HEK293 (cell line): ENCODE measurements at regions not wholly inside any gene's neighbourhood (a gene's known extent, or its start where the extent isn't known, plus 50 kb on each side); places are given as distances from the start of the nearest gene placed in this dataset.

Source experiments
- CTCF ChIA-PET: fragments of 350-600 bp; formaldehyde crosslinking; extraction: SDS; loops from one replicate; lab custom pipeline; 2021; ENCODE audit warnings: antibody characterized with exemption; lab: Yijun Ruan, JAX
- POLR2A ChIA-PET: fragments of 300-600 bp; formaldehyde crosslinking; extraction: SDS; loops from one replicate; lab custom pipeline; 2020; ENCODE audit warnings: antibody characterized with exemption, inconsistent platforms; lab: Yijun Ruan, JAX
- H3K27ac ChIP-seq: fragments of 200-500 bp; sonication (Bioruptor generic); 2 replicates; pipeline ENCODE4 v1.5.1; 2014; ENCODE audit warnings: low read depth, low read length, control low read depth, inconsistent platforms; ENCODE audit errors: extremely low read depth
- H3K36me3 ChIP-seq, 2 experiments: fragments of 200-500 bp in 1 of 2; sonication (Bioruptor generic) in 1 of 2; 1 replicate in 1 of 2; 2 replicates in 1 of 2; pipeline ENCODE4 v1.5.1; 2014 to 2017; ENCODE audit warnings: inconsistent platforms in 2 of 2, low read length in 2 of 2; ENCODE audit not compliant: control insufficient read depth in 2 of 2, insufficient read depth in 1 of 2
- H3K4me1 ChIP-seq: fragments of 200-500 bp; sonication (Bioruptor generic); 2 replicates; pipeline ENCODE4 v1.5.1; 2014; ENCODE audit warnings: mild to moderate bottlenecking, low read length, inconsistent platforms; ENCODE audit not compliant: control insufficient read depth, insufficient read depth
- H3K4me3 ChIP-seq: 2 replicates; pipeline ENCODE4 v1.5.1; 2011; ENCODE audit warnings: low read depth, mild to moderate bottlenecking, control low read depth, low read length, moderate library complexity
- H3K9me3 ChIP-seq: fragments of 200-500 bp; sonication (Bioruptor generic); 2 replicates; pipeline ENCODE4 v1.5.1; 2014; ENCODE audit warnings: low read depth, low read length, inconsistent platforms; ENCODE audit not compliant: control insufficient read depth, insufficient read depth
- ELK4 ChIP-seq: IDR thresholded peaks from 2 replicates; pipeline ENCODE4 v1.6.1; 2011; ENCODE audit warnings: mild to moderate bottlenecking, low read depth, low read length, borderline replicate concordance
- INSM2 ChIP-seq: fragments of 450-650 bp; formaldehyde crosslinking; IDR thresholded peaks from 2 replicates; pipeline ENCODE4 v1.5.1; 2016; ENCODE audit warnings: missing biosample characterization, missing genetic modification characterization
- KLF7 ChIP-seq: fragments of 450-650 bp; formaldehyde crosslinking; IDR thresholded peaks from 2 replicates; pipeline ENCODE4 v1.5.1; 2016; ENCODE audit warnings: missing biosample characterization, missing genetic modification characterization, borderline replicate concordance
- RBAK ChIP-seq: fragments of 450-650 bp; formaldehyde crosslinking; IDR thresholded peaks from 2 replicates; pipeline ENCODE4 v1.5.1; 2016; ENCODE audit warnings: missing biosample characterization, missing genetic modification characterization
- REST ChIP-seq: fragments of 450-650 bp; formaldehyde crosslinking; IDR thresholded peaks from 2 replicates; pipeline ENCODE4 v1.5.1; 2016; ENCODE audit warnings: missing biosample characterization, missing genetic modification characterization
- SP7 ChIP-seq: fragments of 450-650 bp; formaldehyde crosslinking; IDR thresholded peaks from 2 replicates; pipeline ENCODE4 v1.5.1; 2016; ENCODE audit warnings: missing biosample characterization, missing genetic modification characterization
- YY1 ChIP-seq: fragments of 450-650 bp; formaldehyde crosslinking; IDR thresholded peaks from 2 replicates; pipeline ENCODE4 v1.5.1; 2018; ENCODE audit warnings: missing biosample characterization, missing genetic modification characterization
- ZBTB6 ChIP-seq: fragments of 450-650 bp; formaldehyde crosslinking; IDR thresholded peaks from 2 replicates; pipeline ENCODE4 v1.5.1; 2017; ENCODE audit warnings: missing biosample characterization, missing genetic modification characterization
- ZBTB8A ChIP-seq: fragments of 450-650 bp; formaldehyde crosslinking; IDR thresholded peaks from 2 replicates; pipeline ENCODE4 v1.5.1; 2016; ENCODE audit warnings: missing biosample characterization, missing genetic modification characterization
- ZFP41 ChIP-seq: fragments of 450-650 bp; formaldehyde crosslinking; IDR thresholded peaks from 2 replicates; pipeline ENCODE4 v1.5.1; 2016; ENCODE audit warnings: missing biosample characterization, missing genetic modification characterization, borderline replicate concordance
- ZNF10 ChIP-seq: fragments of 450-650 bp; formaldehyde crosslinking; IDR thresholded peaks from 2 replicates; pipeline ENCODE4 v1.5.1; 2017; ENCODE audit warnings: missing biosample characterization, missing genetic modification characterization
- ZNF169 ChIP-seq: fragments of 450-650 bp; formaldehyde crosslinking; IDR thresholded peaks from 2 replicates; pipeline ENCODE4 v1.5.1; 2016; ENCODE audit warnings: missing biosample characterization, missing genetic modification characterization
- ZNF26 ChIP-seq: fragments of 450-650 bp; formaldehyde crosslinking; IDR thresholded peaks from 2 replicates; pipeline ENCODE4 v1.5.1; 2016; ENCODE audit warnings: missing biosample characterization, missing genetic modification characterization
- ZNF350 ChIP-seq: fragments of 450-650 bp; formaldehyde crosslinking; IDR thresholded peaks from 2 replicates; pipeline ENCODE4 v1.5.0; 2017; ENCODE audit warnings: missing biosample characterization, mild to moderate bottlenecking, missing genetic modification characterization
- ZNF362 ChIP-seq: fragments of 450-650 bp; formaldehyde crosslinking; IDR thresholded peaks from 2 replicates; pipeline ENCODE4 v1.5.1; 2016; ENCODE audit warnings: missing biosample characterization, missing genetic modification characterization
- ZNF513 ChIP-seq: fragments of 450-650 bp; IDR thresholded peaks from 2 replicates; pipeline ENCODE4 v1.5.1; 2018; ENCODE audit warnings: missing biosample characterization, missing genetic modification characterization
- ZNF596 ChIP-seq: fragments of 450-650 bp; IDR thresholded peaks from 2 replicates; pipeline ENCODE4 v1.5.0; 2018; ENCODE audit warnings: missing biosample characterization, mild to moderate bottlenecking, missing genetic modification characterization, moderate library complexity
- ZNF623 ChIP-seq: fragments of 450-650 bp; formaldehyde crosslinking; IDR thresholded peaks from 2 replicates; pipeline ENCODE4 v1.5.1; 2016; ENCODE audit warnings: missing biosample characterization, missing genetic modification characterization
- ZNF785 ChIP-seq: fragments of 450-650 bp; formaldehyde crosslinking; IDR thresholded peaks from 2 replicates; pipeline ENCODE4 v1.5.1; 2016; ENCODE audit warnings: missing biosample characterization, missing genetic modification characterization
- ZNF791 ChIP-seq: fragments of 450-650 bp; formaldehyde crosslinking; IDR thresholded peaks from 2 replicates; pipeline ENCODE4 v1.5.1; 2016; ENCODE audit warnings: missing biosample characterization, missing genetic modification characterization

- TF ChIP-seq REST (tag by site-specific recombination) = no peak
- TF ChIP-seq ZNF623 = no peak
- no peak for TF ChIP-seq ZNF596 (tag by site-specific recombination)
- TF ChIP-seq ZFP41 = no peak
These were observed 128.7 kb upstream of the TSHZ2 start (continued) for GRCh38 chr20:52843425-52843824.

GRCh38 chr20:52841003-52841402 is 131.2 kb upstream of the TSHZ2 start:
- no peak overlapping the region for H3K4me3 ChIP-seq
- H3K36me3 ChIP-seq = no peaks in the 10 kb centered on the region
- TF ChIP-seq KLF7 (tag by site-specific recombination) (no peak), ZNF362 (tag by site-specific recombination) (no peak), RBAK (no peak), SP7 (tag by site-specific recombination) (no peak), ELK4 (no peak), ZNF785 (tag by site-specific recombination) (no peak), YY1 (tag by site-specific recombination) (no peak), ZNF791 (tag by site-specific recombination) (no peak), ZNF350 (tag by site-specific recombination) (no peak), INSM2 (tag by site-specific recombination) (no peak), ZNF10 (tag by site-specific recombination) (no peak), ZBTB8A (no peak), ZNF26 (tag by site-specific recombination) (no peak), ZNF513 (tag by site-specific recombination) (no peak), ZNF169 (tag by site-specific recombination) (no peak), ZBTB6 (tag by site-specific recombination) (no peak)
- no peak overlapping the region for H3K27ac ChIP-seq
- CTCF ChIA-PET = no interaction called here
- POLR2A ChIA-PET = no interaction called here
- no peaks in the 10 kb centered on the region for H3K9me3 ChIP-seq
- no peaks in the 10 kb centered on the region for H3K4me1 ChIP-seq
